ENCODE measurements at regions not wholly inside any gene's neighbourhood (a gene's known extent, or its start where the extent isn't known, plus 50 kb on each side); places are given as distances from the start of the nearest gene placed in this dataset.
"Not testable (repeated sequence)": the region's sequence is repeated elsewhere in the genome, so short reads cannot be mapped to it uniquely, and the experiment has no call there.

- DNase-seq (ENCODE audit: low spot score in 2 of 2), result no peak
- no peaks in the 10 kb centered on the region for H3K36me3 ChIP-seq
- H3K4me3 ChIP-seq, result no peak overlapping the region
- H3K4me1 ChIP-seq, result no peaks in the 10 kb centered on the region
- H3K27ac ChIP-seq, result no peak overlapping the region
- intact Hi-C loops (cut with DNase I; ENCODE audit: low total_unique reads), result no loop called here
- H3K27me3 ChIP-seq, result no peaks in the 10 kb centered on the region
- TF ChIP-seq POLR2A (IDR thresholded peaks at IDR 0.05) (no peak), CTCF (IDR thresholded peaks at IDR 0.05) (no peak), POLR2AphosphoS5 (IDR thresholded peaks at IDR 0.05) (no peak)
- peaks cover 0 to 22% of the 10 kb centered on the region in 2 donors for H3K9me3 ChIP-seq
Observed at GRCh38 chrX:6990552-6991193, 156.8 kb upstream of the STS start.

GRCh38 chrX:6989858-6990257 is 157.7 kb upstream of the STS start:
- intact Hi-C loops (cut with DNase I; ENCODE audit: low total_unique reads), result no loop called here
- no peak for DNase-seq (ENCODE audit: low spot score in 2 of 2)
- no peak overlapping the region for H3K4me3 ChIP-seq

GRCh38 chrX:6988694-6989093 is 158.8 kb upstream of the STS start:
- DNase-seq (ENCODE audit: low spot score in 2 of 2); H3K4me3 ChIP-seq; H3K27ac ChIP-seq; H3K36me3 ChIP-seq; H3K9me3 ChIP-seq; H3K4me1 ChIP-seq; H3K27me3 ChIP-seq; intact Hi-C loops (cut with DNase I; ENCODE audit: low total_unique reads): not testable (repeated sequence)

More at GRCh38 chrX:6989858-6990257, 157.7 kb upstream of the STS start:
- no peak for TF ChIP-seq CTCF (IDR thresholded peaks at IDR 0.05)
- no peak for TF ChIP-seq POLR2A (IDR thresholded peaks at IDR 0.05)
- no peak for TF ChIP-seq POLR2AphosphoS5 (IDR thresholded peaks at IDR 0.05)
- Histone ChIP-seq H3K27ac (no peak overlapping the region), H3K27me3 (no peaks in the 10 kb centered on the region), H3K4me1 (no peaks in the 10 kb centered on the region), H3K36me3 (no peaks in the 10 kb centered on the region), H3K9me3 (peaks cover 0 to 14% of the 10 kb centered on the region in 2 donors)

- Histone ChIP-seq H3K9me3 (no peaks in the 10 kb centered on the region), H3K27me3 (no peaks in the 10 kb centered on the region), H3K27ac (no peak overlapping the region), H3K36me3 (no peaks in the 10 kb centered on the region), H3K4me1 (no peaks in the 10 kb centered on the region), H3K4me3 (no peak overlapping the region)
- intact Hi-C loops (cut with DNase I; ENCODE audit: low total_unique reads), result no loop called here
- TF ChIP-seq CTCF (IDR thresholded peaks at IDR 0.05) (no peak), POLR2AphosphoS5 (IDR thresholded peaks at IDR 0.05) (no peak), POLR2A (IDR thresholded peaks at IDR 0.05) (no peak)
- no peak for DNase-seq (ENCODE audit: low spot score in 2 of 2)
Observed at GRCh38 chrX:6986915-6987314, 160.6 kb upstream of the STS start.

- no peak for DNase-seq (ENCODE audit: low spot score in 2 of 2)
- Histone ChIP-seq H3K4me3 (no peak overlapping the region), H3K27me3 (no peaks in the 10 kb centered on the region), H3K36me3 (no peaks in the 10 kb centered on the region), H3K4me1 (no peaks in the 10 kb centered on the region), H3K9me3 (no peaks in the 10 kb centered on the region), H3K27ac (no peak overlapping the region)
- TF ChIP-seq POLR2AphosphoS5 (IDR thresholded peaks at IDR 0.05) (no peak), CTCF (IDR thresholded peaks at IDR 0.05) (no peak), POLR2A (IDR thresholded peaks at IDR 0.05) (no peak)
- intact Hi-C loops (cut with DNase I; ENCODE audit: low total_unique reads), result no loop called here
Observed at GRCh38 chrX:6985537-6985936, 162.0 kb upstream of the STS start.
